ENCODE measurements at regions not wholly inside any gene's neighbourhood (a gene's known extent, or its start where the extent isn't known, plus 50 kb on each side); places are given as distances from the start of the nearest gene placed in this dataset.
"Not testable (repeated sequence)": the region's sequence is repeated elsewhere in the genome, so short reads cannot be mapped to it uniquely, and the experiment has no call there.

DNA sequence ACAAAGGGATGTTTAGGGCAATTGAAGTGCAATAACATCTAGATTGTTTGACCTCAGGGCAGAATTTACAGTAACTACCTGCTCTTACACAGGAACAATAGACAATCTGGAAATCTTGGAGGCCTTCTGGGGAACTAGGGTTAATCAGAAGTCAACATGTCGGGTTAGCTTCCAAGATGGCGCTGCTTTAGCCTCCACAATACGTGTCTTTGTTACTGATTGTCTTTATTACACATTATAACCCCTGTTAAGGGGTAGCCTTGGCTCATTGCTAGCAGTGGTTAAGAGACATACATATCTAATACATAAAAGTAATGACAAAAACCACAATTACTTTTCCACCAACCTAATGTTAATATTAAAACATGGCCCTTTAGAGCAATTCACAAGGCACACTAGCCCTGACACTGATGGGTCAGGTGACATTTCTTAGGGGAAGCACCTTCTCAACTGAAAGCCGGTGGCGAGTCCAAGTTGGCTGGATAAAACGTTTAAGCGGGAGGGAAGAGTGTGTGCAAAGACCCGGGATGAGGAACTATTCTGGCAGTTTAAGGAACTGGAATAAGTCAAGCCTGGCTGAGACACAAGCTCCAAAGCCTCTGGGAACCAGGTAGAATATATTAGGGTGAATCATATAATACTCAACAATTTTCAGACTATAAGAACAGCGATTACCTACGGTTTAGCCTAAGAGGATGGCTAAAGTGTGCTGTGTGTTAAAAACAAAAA lies 236.9 kb downstream of the BCAS1 start:
- DNase-seq = no peak

DNA sequence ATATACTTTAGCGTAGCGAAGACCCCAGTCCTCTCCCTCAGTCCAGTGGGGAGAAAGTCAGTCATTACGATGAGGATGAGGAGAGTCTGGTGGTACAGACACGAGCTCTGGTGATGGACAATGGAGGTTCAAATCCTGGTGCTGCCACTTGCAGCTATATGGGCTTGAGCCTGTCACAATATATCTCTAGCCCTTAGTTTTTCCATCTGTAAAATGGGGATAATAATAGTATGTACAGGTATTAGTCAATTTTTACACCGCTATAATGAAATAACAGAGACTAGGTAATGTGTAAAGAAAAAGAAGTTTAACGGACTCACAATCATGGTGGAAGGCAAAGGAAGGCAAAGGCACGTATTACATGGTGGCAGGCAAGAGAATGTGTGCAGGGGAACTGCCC lies 237.9 kb downstream of the BCAS1 start:
- no peak for DNase-seq

DNA sequence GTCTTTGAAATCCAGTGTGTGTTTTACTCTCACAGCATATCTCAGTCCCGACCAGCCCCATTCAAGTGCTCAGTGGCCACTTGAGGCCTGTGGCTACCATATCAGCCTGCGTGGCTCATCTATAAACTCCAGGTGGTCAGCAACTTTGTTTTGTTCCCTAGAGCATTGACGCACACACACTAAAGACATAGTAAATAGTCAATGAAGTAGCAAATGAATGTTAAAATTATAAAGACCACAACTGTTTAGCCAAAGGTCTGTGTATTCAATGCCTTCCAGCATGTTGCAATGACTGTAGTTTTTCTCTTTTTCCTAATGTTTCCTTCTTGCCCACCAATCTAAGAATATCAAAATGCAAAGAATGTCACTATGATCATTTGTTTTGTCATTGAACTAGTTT lies 238.2 kb upstream of the ZNF217 start:
- no peak for DNase-seq

DNA sequence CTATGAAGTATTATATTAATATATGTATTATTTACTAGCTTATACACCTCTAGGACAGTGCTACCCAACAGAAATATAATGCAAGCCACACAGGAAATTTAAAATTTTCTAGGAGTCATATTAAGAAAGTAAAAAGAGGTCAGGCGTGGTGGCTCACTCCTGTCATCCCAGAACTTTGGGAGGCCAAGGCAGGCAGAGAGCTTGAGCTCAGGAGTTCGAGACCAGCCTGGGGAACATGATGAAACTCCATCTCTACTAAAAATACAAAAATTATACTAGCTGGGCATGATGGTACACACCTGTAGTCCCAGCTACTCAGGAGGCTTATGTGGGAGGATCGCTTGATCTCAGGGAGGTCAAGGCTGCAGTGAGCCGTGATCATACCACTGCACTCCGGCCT lies 237.6 kb upstream of the ZNF217 start:
- no peak for DNase-seq

DNA sequence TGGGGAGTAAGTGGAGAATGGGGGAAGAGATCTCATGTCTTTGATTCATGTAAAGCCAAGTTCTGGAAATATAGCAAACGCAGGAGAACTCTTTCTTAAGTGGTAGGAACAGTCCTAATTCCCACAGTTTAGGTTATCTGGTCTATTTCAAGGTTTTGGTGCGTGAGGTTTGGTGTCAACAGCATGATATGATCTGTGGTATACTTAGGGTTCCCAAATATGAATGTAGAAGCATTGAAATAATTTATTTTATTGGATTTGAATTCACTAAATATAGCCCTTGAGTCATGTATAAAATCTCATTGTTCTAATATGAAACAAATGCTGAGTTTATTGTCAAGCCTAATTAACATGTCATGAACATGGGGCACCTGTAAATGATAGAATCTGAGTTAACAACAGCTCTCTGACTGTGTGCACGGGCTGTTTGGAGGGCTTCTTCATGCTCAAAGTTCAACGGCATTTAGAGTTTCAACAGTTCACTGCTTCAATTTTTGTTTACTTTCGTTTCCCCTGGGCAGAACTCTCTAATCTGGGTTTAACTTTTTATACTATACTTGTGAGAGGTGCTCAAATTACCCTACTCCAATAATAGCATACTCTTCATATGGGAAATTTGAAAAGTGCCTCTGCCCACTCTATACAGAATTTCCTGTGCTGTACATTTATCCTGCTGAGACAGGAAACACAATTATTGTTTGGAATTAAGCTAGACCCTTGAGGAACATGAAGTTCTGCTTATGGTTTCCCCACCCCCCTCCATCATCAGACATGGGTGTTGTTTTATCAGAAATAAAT lies 236.3 kb upstream of the ZNF217 start:
- no peak for DNase-seq

DNA sequence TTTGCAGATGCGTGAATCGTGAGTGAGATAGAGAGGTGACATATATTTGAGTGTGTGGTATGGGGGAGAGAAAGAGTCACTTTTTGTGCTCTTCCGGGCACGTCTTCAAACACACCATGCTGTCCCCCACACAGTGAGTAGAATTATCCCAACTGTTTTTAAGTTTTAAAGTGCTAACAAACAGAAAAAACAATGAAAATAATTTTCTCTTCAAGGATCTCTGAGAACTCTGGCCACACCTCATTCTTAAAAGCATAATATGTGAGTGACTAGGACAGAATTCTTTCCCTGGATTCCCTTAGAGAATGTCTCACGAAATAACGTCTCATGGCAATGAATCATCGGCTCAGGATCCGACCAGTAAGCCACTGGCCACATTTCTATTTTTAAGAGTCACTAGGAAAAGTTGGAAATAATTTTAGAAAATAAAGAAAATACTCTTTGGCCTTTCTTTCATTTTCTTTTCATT lies 235.7 kb upstream of the ZNF217 start:
- DNase-seq = no peak

DNA sequence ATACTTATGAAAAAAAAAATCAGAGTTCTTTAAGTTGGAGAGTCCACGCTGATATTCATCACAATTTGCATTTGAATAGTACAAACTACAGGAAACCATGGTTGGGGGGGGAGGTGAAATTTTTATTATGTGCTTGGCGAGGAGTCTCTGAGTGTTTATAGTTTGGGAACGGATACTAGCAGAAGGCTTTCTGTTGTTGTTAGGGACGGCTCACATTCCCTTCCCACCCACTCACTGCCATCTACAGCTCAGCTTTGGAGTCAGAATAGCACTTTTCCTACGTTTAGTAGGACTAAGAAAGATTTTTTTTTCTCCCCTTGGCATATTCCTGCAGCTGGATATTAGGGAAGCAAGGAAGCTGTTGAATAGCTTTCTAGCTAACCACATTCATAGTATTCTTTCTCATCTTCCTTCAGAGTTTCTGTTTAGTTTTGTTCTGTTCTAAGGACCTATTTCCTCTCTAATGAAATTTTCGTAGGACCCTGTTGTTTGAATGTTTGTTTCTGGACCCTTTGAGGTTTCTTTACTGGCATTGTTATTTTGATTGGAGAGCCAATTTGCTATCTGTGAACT lies 235.1 kb upstream of the ZNF217 start:
- no peak for DNase-seq

DNA sequence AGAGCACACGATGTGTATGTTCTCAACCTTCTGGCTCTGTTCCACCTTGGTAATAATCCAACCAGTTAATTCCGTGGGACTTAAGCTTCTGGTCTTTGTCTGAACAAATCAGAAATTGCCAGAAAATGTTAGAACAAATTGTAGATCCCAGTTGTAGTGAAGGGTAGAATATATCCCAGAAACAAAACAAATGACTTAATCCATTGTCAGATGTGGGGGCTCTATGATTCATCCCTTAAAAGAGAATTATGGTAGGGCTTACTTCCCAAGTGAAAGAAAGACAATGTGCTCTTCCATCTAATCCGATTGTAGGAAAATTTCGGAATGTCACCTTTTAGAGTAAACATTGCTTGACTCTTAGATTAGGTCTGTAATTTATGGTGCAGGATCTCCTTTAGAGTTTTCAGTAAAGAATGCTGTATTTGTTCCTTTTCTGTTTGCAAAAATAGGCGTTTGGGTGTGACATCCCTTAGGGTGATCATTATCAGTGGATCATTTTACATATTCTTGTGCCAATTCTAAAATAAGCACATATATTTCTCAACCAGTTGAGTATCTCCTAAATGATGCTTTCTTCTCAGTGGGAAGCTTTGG lies 234.5 kb upstream of the ZNF217 start:
- DNase-seq = no peak

DNA sequence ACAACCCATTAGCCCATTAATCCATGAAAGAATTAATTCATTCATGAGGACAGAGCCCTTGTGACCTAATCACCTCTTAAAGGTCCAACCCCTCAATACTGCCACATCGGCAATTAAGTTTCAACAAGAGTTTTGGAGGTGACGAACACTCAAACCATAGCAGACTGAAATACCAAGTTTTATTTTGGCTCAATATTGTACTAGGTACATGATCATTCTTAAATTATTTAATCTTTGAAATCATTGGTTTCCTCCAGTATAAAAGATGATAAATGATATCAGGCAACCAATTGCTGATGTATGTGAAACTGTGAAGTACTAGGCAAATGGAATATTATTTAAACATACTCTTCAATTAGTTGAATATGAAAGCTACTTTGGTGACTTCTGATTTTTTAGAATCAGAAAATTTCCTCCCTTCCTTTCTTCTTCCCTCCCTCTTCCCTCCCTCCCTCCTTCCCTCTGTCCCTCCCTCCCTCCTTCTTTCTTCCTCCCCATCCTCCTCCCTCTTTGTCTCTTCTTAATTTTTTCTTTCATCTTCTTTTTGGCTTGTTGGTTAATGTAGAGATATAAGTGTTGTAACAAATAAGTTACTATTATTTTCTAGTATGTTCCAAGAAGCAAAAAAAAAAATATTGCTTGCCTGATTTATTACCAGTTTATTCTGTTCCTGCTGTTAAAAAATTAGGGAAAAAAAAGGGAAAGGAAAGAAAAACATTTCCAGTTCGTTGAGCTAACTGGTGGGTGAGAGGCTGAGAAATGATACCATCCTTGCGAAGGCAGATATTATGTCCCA lies 233.9 kb upstream of the ZNF217 start:
- DNase-seq = no peak

DNA sequence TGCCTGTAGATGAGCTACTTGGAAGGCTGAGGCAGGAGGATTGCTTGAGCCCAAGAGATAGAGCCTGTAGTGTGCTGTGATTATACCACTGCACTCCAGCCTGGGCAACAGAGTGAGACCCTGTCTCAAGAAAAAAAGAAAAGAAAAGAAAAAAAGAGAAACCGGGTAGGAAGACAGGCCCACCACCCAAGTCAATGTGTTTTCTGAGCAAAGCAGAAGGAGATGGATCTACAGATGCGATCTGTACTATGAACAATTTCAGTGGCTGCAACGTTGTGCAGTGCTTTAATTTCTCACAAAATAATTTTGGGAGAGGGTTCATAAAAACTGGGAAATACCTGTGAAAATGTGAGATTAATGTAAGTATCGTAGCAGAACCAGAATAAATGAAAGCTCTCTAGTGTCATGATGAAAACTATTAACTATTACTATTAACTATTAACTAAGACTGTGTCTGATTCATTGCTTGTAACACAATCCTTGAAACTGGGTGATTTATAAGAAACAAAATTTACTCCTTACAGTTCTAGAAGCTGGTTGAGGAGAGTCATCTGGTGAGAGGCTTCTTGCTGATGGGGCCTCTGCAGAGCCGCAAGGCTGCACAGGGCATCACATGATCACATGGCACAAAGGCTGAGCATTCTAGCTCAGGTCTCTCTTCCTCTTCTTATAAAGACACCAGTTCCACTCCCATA lies 233.1 kb upstream of the ZNF217 start:
- no peak for DNase-seq

DNA sequence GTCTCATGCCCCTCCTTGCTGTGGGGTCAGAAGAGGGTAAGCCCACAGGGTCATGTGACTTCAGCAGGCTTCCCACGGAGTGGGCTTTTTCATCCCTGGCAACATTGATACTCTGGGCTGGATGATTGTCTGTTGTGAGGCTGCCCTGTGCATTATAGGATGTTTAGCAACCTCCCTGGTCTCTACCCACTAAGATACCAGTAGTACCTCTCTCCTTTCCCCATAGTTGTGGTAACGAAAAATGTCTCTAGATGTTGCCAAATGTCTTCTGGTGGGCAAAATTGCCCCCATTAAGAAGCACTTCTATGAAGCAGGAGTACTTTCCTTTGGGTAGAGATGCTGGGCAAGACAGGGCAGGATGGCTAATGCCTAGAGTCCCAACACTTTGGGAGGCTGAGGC lies 232.5 kb upstream of the ZNF217 start:
- no peak for DNase-seq

DNA sequence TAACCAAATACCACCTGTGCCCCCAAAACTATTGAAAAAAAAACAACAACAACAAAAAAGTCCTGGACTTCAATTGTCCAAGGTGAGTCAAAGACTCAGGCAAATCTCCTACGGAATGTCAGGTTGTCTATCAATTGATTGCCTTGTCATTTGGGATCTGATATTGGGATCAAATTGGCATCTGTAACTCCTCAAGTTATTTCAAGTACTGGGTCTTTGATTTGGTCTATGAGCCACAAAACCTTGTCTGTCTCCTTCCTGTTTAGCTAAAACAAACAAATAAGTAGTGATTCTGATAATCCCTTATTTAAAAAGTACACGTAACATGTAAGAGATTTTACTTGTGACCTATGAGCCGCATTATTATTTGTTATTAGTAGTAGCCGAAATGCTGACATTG lies 231.6 kb upstream of the ZNF217 start:
- no peak for DNase-seq

DNA sequence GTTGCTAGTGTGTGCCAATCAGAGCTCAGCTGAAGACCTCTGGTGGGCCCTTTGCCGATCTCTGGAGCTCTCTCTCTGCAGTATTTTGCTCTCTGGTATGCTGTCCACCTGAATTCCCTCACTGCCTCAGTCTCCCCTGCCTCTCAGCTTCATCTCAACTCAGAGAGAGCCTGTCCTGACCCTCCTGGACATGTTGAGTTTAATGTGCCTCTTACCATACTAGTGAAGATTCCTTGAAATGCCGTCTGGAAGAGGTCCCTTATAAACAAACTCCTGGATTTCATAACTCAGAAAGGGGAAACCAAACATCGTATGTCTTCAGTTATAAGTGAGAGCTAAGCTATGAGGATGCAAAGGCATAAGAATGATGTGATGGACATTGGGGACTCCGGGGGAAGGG lies 231.1 kb upstream of the ZNF217 start:
- DNase-seq = no peak

DNA sequence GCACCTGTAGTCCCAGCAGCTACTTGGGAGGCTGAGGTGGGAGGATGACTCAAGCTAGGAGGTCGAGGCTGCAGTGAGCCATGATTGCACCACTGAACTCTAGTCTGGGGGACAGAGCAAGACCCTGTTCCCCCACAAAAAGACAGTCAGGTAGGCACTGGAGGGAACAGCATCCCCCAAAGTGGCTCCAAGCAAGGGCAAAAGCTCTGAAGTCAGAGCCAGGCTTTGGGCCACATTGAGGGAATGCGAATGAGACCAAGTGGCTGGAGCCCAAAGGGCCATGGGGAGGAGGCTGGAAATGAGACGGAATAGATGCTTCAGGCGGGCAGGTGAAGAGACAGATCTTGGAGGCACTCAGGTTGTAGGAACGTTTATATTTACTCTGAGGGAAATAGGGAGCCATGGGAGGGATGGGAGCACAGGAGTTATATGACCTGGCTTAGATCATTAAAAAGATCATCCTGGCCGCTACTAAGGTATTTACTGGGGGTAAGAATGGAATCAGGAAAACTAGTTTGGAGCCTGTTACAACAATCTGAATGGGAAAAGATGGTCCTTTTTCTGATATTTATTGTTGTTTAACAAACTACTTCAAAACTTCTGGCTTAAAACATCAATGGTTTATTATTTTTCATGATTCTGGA lies 229.6 kb upstream of the ZNF217 start:
- DNase-seq = no peak

DNA sequence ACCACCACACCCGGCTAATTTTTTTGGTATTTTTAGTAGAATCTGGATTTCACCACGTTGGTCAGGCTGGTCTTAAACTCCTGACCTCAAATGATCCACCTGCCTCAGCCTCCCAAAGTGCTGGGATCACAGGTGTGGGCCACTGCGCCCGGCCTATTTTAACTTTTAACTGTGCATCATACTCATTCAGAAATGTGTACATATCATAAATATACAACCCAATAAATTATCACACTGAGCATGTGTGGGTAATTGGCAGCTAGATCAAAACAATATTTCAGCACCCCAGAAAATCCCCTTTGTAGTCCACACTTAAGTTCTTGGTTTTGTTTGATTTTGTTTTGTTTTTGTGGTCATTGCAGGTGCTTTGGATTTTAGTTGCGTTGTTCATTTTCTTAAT lies 228.9 kb upstream of the ZNF217 start:
- no peak for DNase-seq

DNA sequence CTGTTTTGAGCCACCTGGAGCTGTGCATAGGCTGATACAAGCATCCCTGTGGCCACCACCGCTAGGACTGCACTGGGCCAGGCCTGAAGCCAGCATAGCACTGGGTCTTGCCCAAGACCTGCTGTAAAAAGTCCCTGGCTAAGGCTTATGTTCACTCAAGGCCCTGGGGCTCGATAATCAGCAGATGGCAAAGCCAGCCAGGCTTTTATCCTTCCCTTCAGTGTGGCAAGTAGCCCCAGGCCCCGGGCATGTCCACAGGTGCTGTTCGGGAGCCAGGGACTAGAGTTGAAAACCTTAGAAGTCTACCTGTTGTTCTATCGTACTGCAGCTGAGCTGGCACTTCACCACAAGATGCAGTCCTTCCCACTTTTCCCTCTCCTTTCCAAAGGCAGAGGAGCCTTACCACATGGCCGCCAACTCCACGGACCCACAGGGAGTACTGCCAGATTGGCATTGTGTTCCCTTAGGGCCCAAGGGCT lies 226.4 kb upstream of the ZNF217 start:
- DNase-seq = no peak

DNA sequence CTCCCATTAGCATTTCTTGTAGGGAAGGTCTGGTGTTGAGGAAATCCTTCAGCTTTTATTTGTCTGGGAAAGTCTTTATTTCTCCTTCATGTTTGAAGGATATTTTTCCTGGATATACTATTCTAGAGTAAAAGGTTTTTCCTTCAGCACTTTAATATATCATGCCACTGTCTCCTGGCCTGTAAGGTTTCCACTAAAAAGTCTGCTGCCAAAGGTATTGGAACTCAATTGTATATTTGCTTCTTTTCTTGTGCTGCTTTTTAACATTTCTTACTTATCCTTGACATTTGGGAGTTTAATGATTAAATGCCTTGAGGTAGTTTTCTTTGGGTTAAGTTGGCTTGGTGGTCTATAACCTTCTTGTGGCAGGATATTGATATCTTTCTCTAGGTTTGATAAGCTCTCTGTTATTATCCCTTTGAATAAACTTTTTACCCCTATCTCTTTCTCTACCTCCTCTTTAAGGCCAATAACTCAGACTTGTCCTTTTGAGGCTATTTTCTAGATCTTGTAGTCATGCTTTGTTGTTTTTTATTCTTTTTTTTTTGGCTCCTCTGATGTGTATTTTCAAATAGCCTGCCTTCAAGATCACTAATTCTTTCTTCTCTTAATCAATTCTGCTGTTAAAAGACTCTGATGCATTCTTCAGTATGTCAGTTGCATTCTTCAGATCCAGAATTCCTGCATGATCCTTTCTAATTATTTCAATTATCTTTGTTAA lies 225.0 kb upstream of the ZNF217 start:
- no peak for DNase-seq

DNA sequence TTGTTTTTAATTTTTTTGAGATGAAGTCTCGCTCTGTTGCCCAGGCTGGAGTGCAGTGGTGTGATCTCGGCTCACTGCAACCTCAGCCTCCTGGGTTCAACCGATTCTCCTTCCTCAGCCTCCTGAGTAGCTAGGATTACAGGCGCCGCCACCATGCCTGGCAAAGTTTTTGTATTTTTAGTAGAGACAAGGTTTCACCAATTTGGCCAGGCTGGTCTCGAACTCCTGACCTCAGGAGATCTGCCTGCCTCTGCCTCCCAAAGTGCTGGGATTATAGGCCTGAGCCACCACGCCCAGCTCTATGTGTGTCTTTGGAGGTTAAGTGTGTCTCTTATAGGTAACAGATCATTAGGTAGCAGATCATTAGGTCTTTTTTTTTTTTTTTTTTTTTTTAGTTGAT lies 223.9 kb upstream of the ZNF217 start:
- not testable (repeated sequence) for DNase-seq

DNA sequence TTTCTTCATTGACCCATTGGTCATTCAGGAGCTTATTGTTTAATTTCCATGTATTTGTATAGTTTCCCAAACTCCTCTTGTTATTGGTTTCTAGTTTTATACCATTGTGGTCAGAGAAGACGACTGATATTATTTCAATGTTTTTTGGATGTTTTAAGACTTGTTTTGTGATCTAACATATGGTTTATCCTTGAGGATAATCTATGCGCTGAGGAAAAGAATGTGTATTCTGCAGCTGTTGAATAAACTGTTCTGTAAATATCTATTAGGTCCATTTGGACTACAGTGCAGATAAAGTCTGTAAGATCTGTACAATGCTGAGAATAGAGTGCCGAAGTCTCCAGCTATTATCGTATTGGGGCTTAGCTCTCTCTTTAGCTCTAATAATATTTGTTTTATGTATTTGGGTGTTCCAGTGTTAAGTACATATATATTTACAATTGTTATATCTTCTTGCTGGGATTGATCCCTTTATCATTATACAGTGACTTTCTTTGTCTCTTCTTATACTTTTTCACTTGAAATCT lies 223.3 kb upstream of the ZNF217 start:
- no peak for DNase-seq

DNA sequence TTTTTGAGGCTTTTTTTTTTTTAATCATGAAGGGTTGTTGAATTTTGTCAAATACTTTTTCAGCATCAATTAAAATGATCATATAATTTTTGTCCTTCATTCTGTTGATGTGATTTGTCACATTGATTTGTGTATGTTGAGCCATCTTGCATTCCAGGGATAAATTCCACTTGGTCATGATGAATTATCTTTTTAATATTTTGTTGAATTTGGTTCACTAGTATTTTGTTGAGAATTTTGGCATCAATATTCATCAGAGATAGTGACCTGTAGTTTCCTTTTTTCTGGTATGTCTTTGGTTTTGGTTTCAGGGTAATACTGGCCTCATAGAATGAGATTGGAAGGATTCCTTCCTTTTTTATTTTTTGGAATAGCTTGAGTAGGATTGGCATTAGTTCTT lies 221.9 kb upstream of the ZNF217 start:
- no peak for DNase-seq

DNA sequence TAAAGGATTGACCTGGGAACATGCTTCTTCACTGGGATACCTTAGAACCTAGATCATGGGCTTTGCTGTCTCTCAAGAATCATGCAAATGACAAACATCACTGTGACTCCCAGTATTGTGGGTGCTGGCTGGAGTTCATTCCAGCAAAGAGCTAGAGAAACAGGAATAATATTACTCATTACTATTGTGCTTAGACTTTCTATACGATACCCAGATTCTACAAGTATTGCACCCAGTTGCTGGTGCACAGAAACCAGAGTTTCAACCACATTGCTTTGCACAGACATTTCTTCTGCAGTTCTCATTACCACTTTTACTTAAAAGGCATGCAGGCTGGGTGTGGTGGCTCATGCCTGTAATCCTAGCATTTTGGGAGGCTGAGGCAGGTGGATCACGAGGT lies 220.4 kb upstream of the ZNF217 start:
- no peak for DNase-seq
